ENCODE measurements at regions not wholly inside any gene's neighbourhood (a gene's known extent, or its start where the extent isn't known, plus 50 kb on each side); places are given as distances from the start of the nearest gene placed in this dataset.

GRCh38 chr12:56872366-56872765 is 61.8 kb downstream of the SDR9C7 start:
- no peak overlapping the region for H3K9ac ChIP-seq (ENCODE audit: low read depth, low read length)

More at GRCh38 chr12:56872366-56872765, 61.8 kb downstream of the SDR9C7 start:
- H2AFZ ChIP-seq (replicated peaks; ENCODE audit: low read length, poor library complexity), result no peak overlapping the region
- no peaks in the 10 kb centered on the region for H3K36me3 ChIP-seq (ENCODE audit: control insufficient read depth, insufficient read depth, low read length)
- ATAC-seq (ENCODE audit: low read depth) (peak; percentile 86), DNase-seq (peak; percentile 34)
- H4K5ac ChIP-seq (ENCODE audit: low read depth, low read length), result no peak overlapping the region
- H3K79me1 ChIP-seq (ENCODE audit: low read depth in 1 of 2, low read length in 2 of 2), result no peaks in the 10 kb centered on the region
- H2AK5ac ChIP-seq (ENCODE audit: low read depth, low read length), result no peak overlapping the region
- H2BK120ac ChIP-seq (ENCODE audit: low read depth, low read length), result no peak overlapping the region
- H2AK9ac ChIP-seq (replicated peaks; ENCODE audit: low read depth, low read length, poor library complexity), result no peak overlapping the region
- in situ Hi-C loops (cut with MboI; ENCODE audit: low sequenced_read_pairs), result no loop called here
- peak overlapping the region; percentile 45; the same call in 1 of the 2 replicates for H3K27ac ChIP-seq (ENCODE audit: insufficient read depth, low read length)
- H3K56ac ChIP-seq (ENCODE audit: extremely low read depth, insufficient read depth, low read length), result no peak overlapping the region
- no peak overlapping the region for H4K8ac ChIP-seq (ENCODE audit: low read depth in 2 of 2, low read length in 2 of 2)
- H3K4me2 ChIP-seq (ENCODE audit: low read depth, low read length), result peak overlapping the region; percentile 57; the same call in 1 of the 2 replicates
- CTCF ChIA-PET, result no interaction called here
- intact Hi-C loops (cut with micrococcal nuclease), result no loop called here
- no peak overlapping the region for H3K4ac ChIP-seq (ENCODE audit: low read depth, low read length)
- H2BK5ac ChIP-seq (ENCODE audit: low read depth, low read length, poor library complexity, severe bottlenecking), result no peak overlapping the region
- peaks cover 2% of the 10 kb centered on the region; the same call in 1 of the 2 replicates for H3K4me1 ChIP-seq (ENCODE audit: control insufficient read depth, insufficient read depth, low read length)
- no peak overlapping the region for H4K91ac ChIP-seq (ENCODE audit: insufficient read depth, low read depth, low read length)
- no peak overlapping the region for H2BK20ac ChIP-seq (ENCODE audit: low read depth, low read length)
- no peak overlapping the region for H2BK15ac ChIP-seq (ENCODE audit: low read depth, low read length)
- no peak overlapping the region for H3K4me3 ChIP-seq (ENCODE audit: insufficient read depth, low read depth, low read length)
- no peak overlapping the region for H3K18ac ChIP-seq (ENCODE audit: low read depth, low read length)
- H3K23ac ChIP-seq (ENCODE audit: low read depth, low read length), result no peak overlapping the region
- H3K14ac ChIP-seq (replicated peaks; ENCODE audit: low read depth, low read length), result no peak overlapping the region
- no peak for TF ChIP-seq RFX5 (IDR thresholded peaks at IDR 0.05; ENCODE audit: low read depth, low read length)
- TF ChIP-seq FOS (IDR thresholded peaks at IDR 0.05; ENCODE audit: low read depth, low read length), result no peak
- H3K9me3 ChIP-seq (ENCODE audit: control insufficient read depth, insufficient read depth, low read length), result peaks cover 2% of the 10 kb centered on the region; the same call in 1 of the 2 replicates
- POLR2A ChIA-PET (ENCODE audit: unreplicated experiment), result no interaction called here
- H3K27me3 ChIP-seq (ENCODE audit: control insufficient read depth, insufficient read depth, low read length), result peaks cover 3% of the 10 kb centered on the region
- no TSS peak for BruUV-seq (replicated peaks)
- H3K9me1 ChIP-seq (ENCODE audit: insufficient read depth, low read length), result no peaks in the 10 kb centered on the region
- no peaks in the 10 kb centered on the region for H4K20me1 ChIP-seq (ENCODE audit: insufficient read depth, low read length)
- dilution Hi-C loops (cut with HindIII; ENCODE audit: low sequenced_read_pairs, unreplicated experiment), result no loop called here
